Mesenchymal stem cell (in vitro differentiated cells and primary cell): ENCODE measurements at regions not wholly inside any gene's neighbourhood (a gene's known extent, or its start where the extent isn't known, plus 50 kb on each side); places are given as distances from the start of the nearest gene placed in this dataset.

Experiments used
- DNase-seq: peaks from one replicate; pipeline ENCODE4 v3.0.0-alpha.2; 2013
- H2AFZ ChIP-seq: one replicate; pipeline ENCODE4 v1.6.1; 2013; ENCODE audit warnings: low read depth, mild to moderate bottlenecking, control low read depth, inconsistent platforms, low read length, moderate library complexity
- H2AK5ac ChIP-seq: 2 replicates; pipeline ENCODE4 v1.6.1; 2013; ENCODE audit warnings: low read length, moderate library complexity, mild to moderate bottlenecking, inconsistent platforms; ENCODE audit not compliant: severe bottlenecking
- H2BK120ac ChIP-seq: one replicate; pipeline ENCODE4 v1.6.1; 2013; ENCODE audit warnings: low read depth, mild to moderate bottlenecking, inconsistent platforms, low read length, moderate library complexity
- H2BK12ac ChIP-seq, 2 experiments: one replicate each; pipeline ENCODE4 v1.6.1; 2013; ENCODE audit warnings: inconsistent platforms in 2 of 2, low read length in 2 of 2, mild to moderate bottlenecking in 2 of 2, moderate library complexity in 2 of 2, control low read depth in 1 of 2
- H2BK15ac ChIP-seq: one replicate; pipeline ENCODE4 v1.6.1; 2013; ENCODE audit warnings: mild to moderate bottlenecking, low read depth, inconsistent platforms; ENCODE audit not compliant: poor library complexity, severe bottlenecking
- H2BK5ac ChIP-seq: 2 replicates; pipeline ENCODE4 v1.6.1; 2013; ENCODE audit warnings: low read depth, mild to moderate bottlenecking, low read length, control low read depth, inconsistent platforms; ENCODE audit not compliant: poor library complexity, severe bottlenecking
- H3K14ac ChIP-seq, 2 experiments: one replicate each; pipeline ENCODE4 v1.6.1; 2013; ENCODE audit warnings: inconsistent platforms in 2 of 2, low read length in 2 of 2, control low read depth in 1 of 2, mild to moderate bottlenecking in 1 of 2, moderate library complexity in 1 of 2
- H3K18ac ChIP-seq, 2 experiments: one replicate each; pipeline ENCODE4 v1.6.1; 2013; ENCODE audit warnings: inconsistent platforms in 2 of 2, low read length in 2 of 2, control low read depth in 1 of 2, low read depth in 1 of 2, mild to moderate bottlenecking in 1 of 2
- H3K23ac ChIP-seq, 2 experiments: one replicate each; pipeline ENCODE4 v1.6.1; 2013; ENCODE audit warnings: inconsistent platforms in 2 of 2, low read length in 2 of 2, mild to moderate bottlenecking in 2 of 2, moderate library complexity in 2 of 2, control low read depth in 1 of 2
- H3K27ac ChIP-seq: 2 replicates; pipeline ENCODE4 v1.5.1; 2013; ENCODE audit warnings: mild to moderate bottlenecking, moderate library complexity, low read length, control low read depth, inconsistent platforms; ENCODE audit not compliant: poor library complexity, severe bottlenecking
- H3K27me3 ChIP-seq, 2 experiments: 2 replicates each; pipeline versions ENCODE4 v1.6.1 to v1.7.0; 2013; ENCODE audit warnings: low read length in 2 of 2, mild to moderate bottlenecking in 2 of 2, moderate library complexity in 2 of 2, control low read depth in 1 of 2, inconsistent platforms in 1 of 2; ENCODE audit not compliant: control insufficient read depth in 1 of 2, insufficient read depth in 1 of 2
- H3K36me3 ChIP-seq, 2 experiments: 2 replicates each; pipeline versions ENCODE4 v1.6.1 to v1.7.0; 2013; ENCODE audit warnings: low read length in 2 of 2, control low read depth in 1 of 2, inconsistent platforms in 1 of 2, low read depth in 1 of 2, mild to moderate bottlenecking in 1 of 2; ENCODE audit not compliant: insufficient read depth in 2 of 2, control insufficient read depth in 1 of 2
- H3K4ac ChIP-seq, 2 experiments: one replicate each; pipeline ENCODE4 v1.6.1; 2013; ENCODE audit warnings: inconsistent platforms in 2 of 2, low read length in 2 of 2, mild to moderate bottlenecking in 2 of 2, moderate library complexity in 2 of 2, control low read depth in 1 of 2, low read depth in 1 of 2
- H3K4me1 ChIP-seq: 2 replicates; pipeline ENCODE4 v1.6.1; 2013; ENCODE audit warnings: low read depth, low read length, control low read depth; ENCODE audit not compliant: control insufficient read depth, insufficient read depth
- H3K4me2 ChIP-seq: 2 replicates; pipeline ENCODE4 v1.6.1; 2013; ENCODE audit warnings: low read length, mild to moderate bottlenecking, inconsistent platforms; ENCODE audit not compliant: poor library complexity, severe bottlenecking
- H3K4me3 ChIP-seq, 2 experiments: 2 replicates each; pipeline versions ENCODE4 v1.5.1 to v1.7.0; 2013; ENCODE audit warnings: low read length in 2 of 2, mild to moderate bottlenecking in 2 of 2, control low read depth in 1 of 2, low read depth in 1 of 2; ENCODE audit not compliant: insufficient read depth in 1 of 2
- H3K79me1 ChIP-seq: replicated peaks from 2 replicates; pipeline ENCODE4 v1.6.1; 2013; ENCODE audit warnings: mild to moderate bottlenecking, control low read depth, low read length, inconsistent platforms; ENCODE audit not compliant: poor library complexity, severe bottlenecking
- H3K9ac ChIP-seq: 2 replicates; pipeline ENCODE4 v1.7.0; 2013; ENCODE audit warnings: mild to moderate bottlenecking, low read length, moderate library complexity
- H3K9me3 ChIP-seq: 2 replicates; pipeline ENCODE4 v1.7.0; 2013; ENCODE audit warnings: mild to moderate bottlenecking, low read length; ENCODE audit not compliant: control insufficient read depth
- H4K8ac ChIP-seq: one replicate; pipeline ENCODE4 v1.6.1; 2013; ENCODE audit warnings: inconsistent platforms, mild to moderate bottlenecking, low read length, moderate library complexity
- H4K91ac ChIP-seq: one replicate; pipeline ENCODE4 v1.6.1; 2013; ENCODE audit warnings: mild to moderate bottlenecking, low read length, inconsistent platforms
- WGBS: methylation state at CpG from one replicate; pipeline ENCODE4 v1.1.7; 2013; ENCODE audit warnings: mixed read lengths; 5-methylcytosine and 5-hydroxymethylcytosine counted together

DNA sequence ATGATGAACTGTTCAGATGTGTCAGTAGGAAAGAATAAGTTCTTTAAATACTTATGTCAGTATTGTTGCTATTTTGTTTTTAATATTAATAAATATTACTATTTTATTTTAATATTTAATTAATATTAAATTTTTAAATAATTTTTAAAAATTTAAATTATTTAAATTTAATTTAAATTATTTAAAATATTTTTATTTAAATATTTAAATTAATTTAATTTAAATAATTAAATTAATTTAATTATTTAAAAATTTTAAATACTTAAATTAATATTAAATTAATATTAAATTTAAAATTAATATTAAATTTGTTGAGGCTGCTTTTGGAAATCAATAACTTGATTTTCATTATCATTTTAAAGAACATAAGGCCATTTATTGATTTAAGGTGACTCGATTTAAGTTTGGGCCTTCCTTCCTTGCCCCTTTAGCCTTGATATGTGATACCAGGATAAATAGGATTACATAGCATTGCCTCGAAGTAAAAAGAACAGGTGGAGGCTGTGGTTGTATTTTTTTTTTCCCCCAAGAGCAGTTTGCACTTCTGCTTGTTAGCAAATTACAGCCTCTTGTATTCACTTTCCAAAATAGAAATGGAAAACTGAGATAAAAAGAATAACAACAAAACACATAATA is 915.2 kb downstream of the TTLL7 start:
- no peak overlapping the region for H2BK15ac ChIP-seq
- no peak overlapping the region for H2BK5ac ChIP-seq
- no peaks in the 10 kb centered on the region for H3K4me1 ChIP-seq
- H3K27me3 ChIP-seq: no peaks in the 10 kb centered on the region
- no peak for DNase-seq
- no peak overlapping the region for H2BK120ac ChIP-seq
- H4K91ac ChIP-seq: no peak overlapping the region
- H3K18ac ChIP-seq: no peak overlapping the region
- no peak overlapping the region for H4K8ac ChIP-seq
- no peak overlapping the region for H3K9ac ChIP-seq
- H3K4me3 ChIP-seq: no peak overlapping the region
- H3K4me2 ChIP-seq: no peak overlapping the region
- H2AK5ac ChIP-seq: no peak overlapping the region
- H2AFZ ChIP-seq: no peak overlapping the region
- H3K79me1 ChIP-seq: no peaks in the 10 kb centered on the region
- H3K14ac ChIP-seq: no peak overlapping the region
- H3K36me3 ChIP-seq: no peaks in the 10 kb centered on the region
- 67% methylated on average over 1 of the region's 2 CpGs for WGBS
- H3K9me3 ChIP-seq: no peaks in the 10 kb centered on the region
- no peak overlapping the region for H3K4ac ChIP-seq
- no peak overlapping the region for H2BK12ac ChIP-seq
- H3K27ac ChIP-seq: no peak overlapping the region
- no peak overlapping the region for H3K23ac ChIP-seq

DNA sequence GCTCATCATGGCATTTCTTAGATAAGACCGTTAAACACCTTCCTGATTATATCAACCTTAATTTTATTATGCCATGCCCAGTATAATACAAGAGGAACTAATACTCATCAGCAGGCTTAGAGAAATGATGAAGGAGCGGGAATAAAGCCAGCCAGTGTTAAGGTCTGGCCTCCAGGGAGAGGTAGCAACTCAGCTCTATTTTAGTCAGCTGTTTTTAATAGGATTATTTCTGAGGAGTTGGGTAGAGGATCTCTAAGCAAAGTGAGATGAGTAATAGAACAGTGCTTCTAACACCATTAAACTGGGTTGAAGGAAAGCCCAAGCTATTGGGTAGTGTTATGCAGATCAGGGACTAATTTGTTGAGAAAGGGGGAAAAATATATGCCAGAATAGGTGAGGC is 921.5 kb downstream of the TTLL7 start:
- no peak overlapping the region for H2BK120ac ChIP-seq
- no peak overlapping the region for H2BK5ac ChIP-seq
- no peak overlapping the region for H2BK12ac ChIP-seq
- H2AK5ac ChIP-seq: no peak overlapping the region
- no peak overlapping the region for H2BK15ac ChIP-seq
- H3K4ac ChIP-seq: no peak overlapping the region
- H3K4me3 ChIP-seq: no peak overlapping the region
- H3K23ac ChIP-seq: no peak overlapping the region
- H3K27ac ChIP-seq: no peak overlapping the region
- H3K18ac ChIP-seq: no peak overlapping the region
- H3K4me2 ChIP-seq: no peak overlapping the region
- H3K9ac ChIP-seq: no peak overlapping the region
- DNase-seq: no peak
- no peak overlapping the region for H4K91ac ChIP-seq
- no peaks in the 10 kb centered on the region for H3K36me3 ChIP-seq
- no peak overlapping the region for H2AFZ ChIP-seq
- no peak overlapping the region for H3K14ac ChIP-seq
- 93% methylated on average over 1 of the region's 2 CpGs for whole genome bisulfite sequencing
- H4K8ac ChIP-seq: no peak overlapping the region
- no peaks in the 10 kb centered on the region for H3K9me3 ChIP-seq
- H3K27me3 ChIP-seq: no peaks in the 10 kb centered on the region
- no peaks in the 10 kb centered on the region for H3K79me1 ChIP-seq
- no peaks in the 10 kb centered on the region for H3K4me1 ChIP-seq

DNA sequence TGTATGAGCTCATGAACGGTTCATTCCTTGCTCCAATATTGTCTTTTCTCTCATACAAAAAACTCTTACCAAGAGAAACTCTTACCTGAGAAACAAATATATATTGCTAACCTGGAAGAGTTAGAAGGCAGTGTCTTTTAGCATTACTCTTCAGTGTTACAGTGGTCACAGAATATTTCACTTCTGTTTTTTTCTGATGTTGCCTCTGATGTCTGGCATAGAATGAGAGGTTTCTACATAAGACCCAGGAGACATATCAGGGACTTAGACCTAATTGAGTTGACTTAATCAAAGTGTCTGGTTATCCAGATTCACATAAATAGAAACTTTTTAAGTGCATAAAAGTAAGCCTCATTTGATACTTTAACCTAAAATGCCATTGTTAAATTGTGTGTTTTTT is 923.8 kb downstream of the TTLL7 start:
- Histone ChIP-seq H3K27me3 (no peaks in the 10 kb centered on the region), H3K4me1 (no peaks in the 10 kb centered on the region), H2BK120ac (no peak overlapping the region), H4K91ac (no peak overlapping the region), H3K18ac (no peak overlapping the region), H2BK15ac (no peak overlapping the region), H3K9me3 (no peaks in the 10 kb centered on the region), H2AFZ (no peak overlapping the region), H2BK5ac (no peak overlapping the region), H2AK5ac (no peak overlapping the region), H3K4ac (no peak overlapping the region), H2BK12ac (no peak overlapping the region), H3K14ac (no peak overlapping the region), H3K36me3 (no peaks in the 10 kb centered on the region), H3K27ac (no peak overlapping the region), H3K23ac (no peak overlapping the region), H3K9ac (no peak overlapping the region), H3K4me3 (no peak overlapping the region), H3K79me1 (no peaks in the 10 kb centered on the region), H3K4me2 (no peak overlapping the region), H4K8ac (no peak overlapping the region)
- no CpG with 5 or more reads among the region's 1 CpG for WGBS
- no peak for DNase-seq

- no peak overlapping the region for H4K91ac ChIP-seq
- H3K14ac ChIP-seq: no peak overlapping the region
- H2BK12ac ChIP-seq: no peak overlapping the region
- H3K9ac ChIP-seq: no peak overlapping the region
- no peak overlapping the region for H3K4me3 ChIP-seq
- no peak overlapping the region for H4K8ac ChIP-seq
- H3K27ac ChIP-seq: no peak overlapping the region
- H2BK5ac ChIP-seq: no peak overlapping the region
- H3K23ac ChIP-seq: no peak overlapping the region
- no peak overlapping the region for H3K18ac ChIP-seq
- no peaks in the 10 kb centered on the region for H3K4me1 ChIP-seq
- no peak overlapping the region for H3K4ac ChIP-seq
- no peak for DNase-seq
- no peak overlapping the region for H2BK120ac ChIP-seq
- H2AFZ ChIP-seq: no peak overlapping the region
- H3K4me2 ChIP-seq: no peak overlapping the region
- H2BK15ac ChIP-seq: no peak overlapping the region
- WGBS: 97% methylated on average over 4 of the region's 4 CpGs
- no peaks in the 10 kb centered on the region for H3K27me3 ChIP-seq
- no peaks in the 10 kb centered on the region for H3K36me3 ChIP-seq
- no peaks in the 10 kb centered on the region for H3K9me3 ChIP-seq
- H2AK5ac ChIP-seq: no peak overlapping the region
- no peaks in the 10 kb centered on the region for H3K79me1 ChIP-seq
Observed at GRCh38 chr1:83067954-83068353, 931.0 kb downstream of the TTLL7 start.
